ENCODE measurements at regions not wholly inside any gene's neighbourhood (a gene's known extent, or its start where the extent isn't known, plus 50 kb on each side); places are given as distances from the start of the nearest gene placed in this dataset.

GRCh38 chr5:117869596-117869995 lies 1118.8 kb downstream of the DTWD2 start:
- H3K4me1 Mint-ChIP-seq (ENCODE audit: insufficient read depth, unreplicated experiment), result peaks cover 4% of the 10 kb centered on the region
- TF ChIP-seq CTCF (IDR thresholded peaks at IDR 0.05; ENCODE audit: unreplicated experiment), result no peak
- no peak for DNase-seq (ENCODE audit: unreplicated experiment)
- peaks cover 7% of the 10 kb centered on the region for H3K9me3 Mint-ChIP-seq (ENCODE audit: unreplicated experiment)
- H3K27me3 Mint-ChIP-seq (ENCODE audit: insufficient read depth, unreplicated experiment), result no peaks in the 10 kb centered on the region
- H3K4me3 Mint-ChIP-seq (ENCODE audit: unreplicated experiment), result no peak overlapping the region
- no peak overlapping the region for H3K27ac Mint-ChIP-seq (ENCODE audit: low read depth, unreplicated experiment)
- intact Hi-C loops (cut with micrococcal nuclease), result no loop called here
- BruUV-seq (replicated peaks), result no TSS peak
- no peaks in the 10 kb centered on the region for H3K36me3 Mint-ChIP-seq (ENCODE audit: insufficient read depth, unreplicated experiment)
- ChIA-PET POLR2A (no interaction called here), CTCF (interaction anchor here (1.3 kb wide), 1 partner anchor 9 kb away, joined by 4 read pairs; no protein-coding TSS in a partner anchor)

GRCh38 chr5:117863586-117864296 lies 1124.6 kb downstream of the DTWD2 start:
- no peaks in the 10 kb centered on the region for H3K4me1 Mint-ChIP-seq (ENCODE audit: insufficient read depth, unreplicated experiment)
- POLR2A ChIA-PET, result no interaction called here
- no peak for DNase-seq (ENCODE audit: unreplicated experiment)
- H3K36me3 Mint-ChIP-seq (ENCODE audit: insufficient read depth, unreplicated experiment), result no peaks in the 10 kb centered on the region
- CTCF ChIA-PET, result no interaction called here
- no peaks in the 10 kb centered on the region for H3K27me3 Mint-ChIP-seq (ENCODE audit: insufficient read depth, unreplicated experiment)
- intact Hi-C loops (cut with micrococcal nuclease), result no loop called here
- TF ChIP-seq CTCF (IDR thresholded peaks at IDR 0.05; ENCODE audit: unreplicated experiment), result no peak
- H3K27ac Mint-ChIP-seq (ENCODE audit: low read depth, unreplicated experiment), result no peak overlapping the region
- no peak overlapping the region for H3K4me3 Mint-ChIP-seq (ENCODE audit: unreplicated experiment)
- H3K9me3 Mint-ChIP-seq (ENCODE audit: unreplicated experiment), result peaks cover 7% of the 10 kb centered on the region
- BruUV-seq (replicated peaks), result no TSS peak

- Mint-ChIP-seq H3K27me3 (ENCODE audit: insufficient read depth, unreplicated experiment) (no peaks in the 10 kb centered on the region), H3K36me3 (ENCODE audit: insufficient read depth, unreplicated experiment) (no peaks in the 10 kb centered on the region), H3K27ac (ENCODE audit: low read depth, unreplicated experiment) (no peak overlapping the region), H3K9me3 (ENCODE audit: unreplicated experiment) (no peaks in the 10 kb centered on the region), H3K4me1 (ENCODE audit: insufficient read depth, unreplicated experiment) (no peaks in the 10 kb centered on the region), H3K4me3 (ENCODE audit: unreplicated experiment) (no peak overlapping the region)
- ChIA-PET CTCF (interaction anchor here (0.6 to 1.7 kb wide), 2 partner anchors 8 to 626 kb away, joined by 3 to 4 read pairs; no protein-coding TSS in a partner anchor), POLR2A (no interaction called here)
- no TSS peak for BruUV-seq (replicated peaks)
- TF ChIP-seq CTCF (IDR thresholded peaks at IDR 0.05; ENCODE audit: unreplicated experiment), result no peak
- intact Hi-C loops (cut with micrococcal nuclease), result no loop called here
- no peak for DNase-seq (ENCODE audit: unreplicated experiment)
Observed at GRCh38 chr5:117860550-117860949, 1127.8 kb downstream of the DTWD2 start.

- CTCF ChIA-PET, result no interaction called here
- POLR2A ChIA-PET, result interaction anchor here (0.7 to 1.0 kb wide), 2 partner anchors 12 to 196 kb away, joined by 3 read pairs; no protein-coding TSS in a partner anchor
Observed at GRCh38 chr5:117859176-117859575, 1129.2 kb downstream of the DTWD2 start.

More at GRCh38 chr5:117859176-117859575, 1129.2 kb downstream of the DTWD2 start:
- TF ChIP-seq CTCF (IDR thresholded peaks at IDR 0.05; ENCODE audit: unreplicated experiment), result no peak
- no peaks in the 10 kb centered on the region for H3K27me3 Mint-ChIP-seq (ENCODE audit: insufficient read depth, unreplicated experiment)
- H3K4me1 Mint-ChIP-seq (ENCODE audit: insufficient read depth, unreplicated experiment), result no peaks in the 10 kb centered on the region
- intact Hi-C loops (cut with micrococcal nuclease), result no loop called here
- DNase-seq (ENCODE audit: unreplicated experiment), result no peak
- no peaks in the 10 kb centered on the region for H3K9me3 Mint-ChIP-seq (ENCODE audit: unreplicated experiment)
- no peaks in the 10 kb centered on the region for H3K36me3 Mint-ChIP-seq (ENCODE audit: insufficient read depth, unreplicated experiment)
- H3K4me3 Mint-ChIP-seq (ENCODE audit: unreplicated experiment), result no peak overlapping the region
- BruUV-seq (replicated peaks), result no TSS peak
- H3K27ac Mint-ChIP-seq (ENCODE audit: low read depth, unreplicated experiment), result no peak overlapping the region
